Glomerular visceral epithelial cell (primary cell): ENCODE measurements at regions not wholly inside any gene's neighbourhood (a gene's known extent, or its start where the extent isn't known, plus 50 kb on each side); places are given as distances from the start of the nearest gene placed in this dataset.
"Not testable (repeated sequence)": the region's sequence is repeated elsewhere in the genome, so short reads cannot be mapped to it uniquely, and the experiment has no call there.

ENCODE experiments used
- DNase-seq: peaks from one replicate; pipeline ENCODE4 v3.0.0-alpha.2; 2016; ENCODE audit errors: extremely low spot score

DNA sequence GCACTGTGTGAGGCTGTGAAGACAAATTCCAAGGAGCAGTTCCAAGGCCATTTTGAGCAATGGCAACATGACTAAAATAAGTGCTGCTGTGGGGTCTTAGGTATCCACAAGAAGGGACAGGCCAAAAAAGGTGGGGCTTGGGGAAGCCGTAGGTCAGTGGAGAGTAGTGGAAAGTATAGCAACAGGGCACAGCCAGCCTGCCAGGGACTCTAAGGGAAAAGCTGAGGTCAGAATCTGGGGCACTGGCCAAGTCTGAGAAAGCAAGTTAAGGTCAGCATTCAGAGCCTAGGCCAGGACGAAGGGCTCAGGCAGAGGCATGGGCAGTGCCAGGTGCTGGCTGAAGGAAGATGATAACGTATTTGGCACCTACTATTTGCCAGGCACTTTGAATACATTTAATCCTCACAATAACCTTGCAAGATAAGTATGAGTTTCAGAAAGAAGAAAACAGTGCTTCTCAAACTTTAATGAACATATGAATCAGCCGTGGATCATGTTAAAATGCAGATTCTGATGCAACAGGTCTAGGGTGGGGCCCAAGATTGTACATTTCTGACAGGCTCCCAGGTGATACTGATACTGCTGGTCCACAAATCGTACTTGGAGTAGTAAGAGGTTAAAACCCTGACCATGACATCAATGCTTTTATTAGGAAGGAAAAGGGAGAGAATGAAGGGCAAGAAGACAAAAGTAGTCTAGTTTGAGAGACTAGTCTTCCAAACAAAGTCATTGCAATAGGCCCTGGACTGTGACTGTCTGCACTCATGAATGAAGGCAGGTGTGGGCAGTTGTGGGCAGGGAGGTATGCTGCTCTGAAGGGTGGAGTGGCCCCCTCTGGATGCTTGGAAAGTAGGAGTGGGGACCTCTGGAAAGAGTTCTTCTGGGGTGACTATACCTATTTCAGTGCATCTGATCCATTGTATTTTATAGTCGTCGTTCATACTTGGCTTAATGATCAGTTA lies 106.3 kb upstream of the ANKRD28 start:
- DNase-seq = no peak

DNA sequence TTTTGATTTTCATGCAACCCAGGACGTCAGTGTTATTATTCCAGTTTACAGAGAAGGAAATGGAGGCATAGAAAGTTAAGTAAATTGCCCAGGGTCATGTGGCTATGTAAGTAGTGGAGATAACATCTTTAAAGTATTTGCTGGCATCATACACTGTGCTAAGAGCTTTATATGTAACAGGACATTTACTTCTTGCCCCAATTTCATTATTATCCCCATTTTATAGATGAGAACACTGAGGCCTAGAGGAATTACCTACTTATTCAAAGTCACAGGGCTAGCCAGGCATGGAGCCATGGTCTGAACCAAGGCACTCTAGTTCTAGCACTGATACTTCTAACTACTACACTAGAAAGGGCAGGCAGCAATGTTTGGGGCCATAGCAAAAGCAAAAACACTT lies 107.3 kb upstream of the ANKRD28 start:
- DNase-seq = no peak

DNA sequence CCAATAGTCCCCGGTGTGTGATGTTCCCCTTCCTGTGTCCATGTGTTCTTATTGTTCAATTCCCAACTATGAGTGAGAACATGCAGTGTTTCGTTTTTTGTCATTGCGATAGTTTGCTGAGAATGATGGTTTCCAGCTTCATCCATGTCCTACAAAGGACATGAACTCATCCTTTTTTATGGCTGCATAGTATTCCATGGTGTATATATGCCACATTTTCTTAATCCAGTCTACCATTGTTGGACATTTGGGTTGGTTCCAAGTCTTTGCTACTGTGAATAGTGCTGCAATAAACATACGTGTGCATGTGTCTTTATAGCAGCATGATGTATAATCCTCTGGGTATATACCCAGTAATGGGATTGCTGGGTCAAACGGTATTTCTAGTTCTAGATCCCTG lies 109.6 kb upstream of the ANKRD28 start:
- not testable (repeated sequence) for DNase-seq

DNA sequence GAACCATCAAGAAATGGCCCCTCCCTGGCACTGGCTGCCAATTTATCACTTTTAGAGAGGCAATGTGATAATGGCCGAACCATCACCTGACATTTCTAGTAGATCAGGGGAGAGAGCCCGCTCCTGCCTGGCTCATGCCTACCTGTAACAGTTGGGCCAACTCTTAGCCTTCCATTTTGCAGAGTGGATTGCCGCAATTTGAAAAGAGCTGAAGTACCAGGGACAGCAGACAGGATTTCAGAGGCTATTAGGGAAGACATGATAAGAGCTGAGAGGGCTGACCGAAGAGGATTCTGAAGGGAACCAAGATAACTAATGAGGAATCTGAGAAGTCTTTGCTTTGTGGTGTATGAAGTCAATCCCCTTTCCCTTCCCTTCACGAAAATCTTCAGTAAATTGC lies 121.2 kb upstream of the ANKRD28 start:
- no peak for DNase-seq

DNA sequence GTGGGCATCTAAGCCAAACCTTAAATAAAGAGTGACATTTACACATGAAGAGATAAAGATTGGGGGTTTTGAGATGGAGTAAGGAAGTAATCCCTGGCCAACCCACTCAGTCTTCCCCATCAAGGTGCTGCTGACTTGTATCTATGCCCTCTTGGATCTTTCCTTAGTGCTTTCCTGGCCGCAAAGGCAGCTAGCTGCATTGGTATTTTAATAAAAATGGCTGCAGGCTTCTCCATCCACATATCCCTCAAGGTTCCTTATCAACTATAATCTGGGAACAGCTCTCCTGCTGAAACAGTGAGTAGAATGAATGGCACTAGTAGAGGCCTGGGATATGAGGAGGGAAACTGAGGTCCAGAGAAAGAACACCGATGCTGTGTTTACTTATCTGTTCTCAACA lies 122.2 kb upstream of the ANKRD28 start:
- no peak for DNase-seq

DNA sequence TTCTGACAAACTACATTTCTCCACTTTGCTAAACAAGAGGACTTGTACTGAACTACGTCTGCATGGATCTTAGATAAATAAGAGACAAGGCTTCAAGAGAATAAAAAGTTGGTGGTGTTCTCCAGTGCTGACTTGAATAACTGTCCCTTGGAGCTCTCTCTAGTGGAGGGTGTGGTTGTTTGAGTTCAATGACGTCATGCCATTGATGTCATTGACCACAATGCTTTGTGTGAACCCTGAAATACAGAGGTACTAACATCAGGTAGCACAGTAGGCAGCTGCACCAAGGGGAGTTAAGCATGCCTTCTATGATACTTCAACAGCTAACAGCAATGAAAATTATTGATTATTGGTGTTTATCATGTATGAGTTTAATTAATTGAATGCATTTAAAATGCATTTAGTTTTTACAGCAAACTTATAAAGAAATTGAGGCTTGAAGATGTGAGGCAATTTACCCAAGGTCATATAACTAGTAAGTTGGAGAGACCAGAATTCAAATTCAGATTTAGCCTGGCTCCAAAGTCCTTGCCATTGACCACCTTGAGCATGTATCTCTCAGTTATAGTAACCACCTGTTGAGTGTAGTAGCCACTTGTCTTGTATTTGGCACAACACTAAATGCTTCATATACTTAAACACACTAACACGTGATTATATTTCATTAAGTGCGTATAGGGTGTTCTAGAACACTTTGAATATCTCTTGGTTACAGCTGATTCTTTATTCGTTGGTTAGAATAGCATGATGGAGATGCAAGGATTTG lies 126.0 kb upstream of the ANKRD28 start:
- no peak for DNase-seq

DNA sequence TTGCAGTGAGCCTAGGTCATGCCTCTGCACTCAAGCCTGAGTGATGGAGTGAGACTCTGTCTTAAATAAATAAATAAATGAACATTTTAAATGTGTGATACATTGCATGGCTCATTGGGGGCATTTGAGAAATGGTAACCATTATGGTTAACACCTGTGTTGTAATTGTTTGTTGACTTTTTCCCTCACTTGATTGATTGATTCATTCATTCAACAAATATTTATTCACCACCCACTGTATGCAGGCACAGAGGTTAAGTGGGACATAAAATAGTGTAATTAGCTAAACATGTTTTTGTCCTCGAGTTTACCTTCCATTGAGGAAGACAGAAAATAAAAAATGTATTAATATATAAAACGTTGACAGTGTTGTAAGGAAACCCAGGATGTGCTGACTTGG lies 127.1 kb upstream of the ANKRD28 start:
- DNase-seq = no peak

DNA sequence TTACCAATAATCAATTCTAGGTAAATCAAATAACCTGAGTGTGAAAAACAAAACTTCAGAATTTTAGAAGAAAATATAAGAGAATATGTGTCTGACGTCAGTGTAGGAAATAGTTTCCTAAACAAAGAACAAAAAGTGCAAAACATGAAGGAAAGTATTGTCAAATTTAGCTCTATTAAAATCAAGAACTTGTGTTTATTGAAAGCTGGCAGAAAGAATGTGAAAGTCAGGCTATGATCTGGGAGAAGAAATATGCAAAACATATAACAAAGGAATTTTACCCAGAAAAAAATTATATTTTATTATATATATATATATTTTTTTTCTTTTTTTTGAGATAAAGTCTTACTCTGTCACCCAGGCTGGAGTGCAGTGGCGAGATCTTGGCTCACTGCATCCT lies 129.1 kb upstream of the ANKRD28 start:
- no peak for DNase-seq

DNA sequence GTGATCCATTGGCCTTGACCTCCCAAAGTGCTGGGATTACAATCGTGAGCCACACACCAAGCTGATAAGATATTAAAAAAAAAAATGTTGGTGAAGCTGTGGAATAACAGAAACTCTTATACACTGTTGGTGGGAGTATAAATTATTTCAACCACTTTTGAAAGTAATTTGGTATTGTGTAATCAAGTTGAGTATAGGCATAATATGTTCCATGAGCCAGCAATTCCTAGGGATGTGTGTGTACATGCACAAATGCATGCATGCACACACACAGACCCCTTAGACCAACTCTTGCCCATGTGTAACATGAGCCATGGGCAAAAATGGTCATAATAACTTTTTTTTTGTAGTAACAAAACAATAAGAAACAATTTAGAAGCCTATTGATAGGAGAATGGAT lies 130.2 kb upstream of the ANKRD28 start:
- DNase-seq = no peak

DNA sequence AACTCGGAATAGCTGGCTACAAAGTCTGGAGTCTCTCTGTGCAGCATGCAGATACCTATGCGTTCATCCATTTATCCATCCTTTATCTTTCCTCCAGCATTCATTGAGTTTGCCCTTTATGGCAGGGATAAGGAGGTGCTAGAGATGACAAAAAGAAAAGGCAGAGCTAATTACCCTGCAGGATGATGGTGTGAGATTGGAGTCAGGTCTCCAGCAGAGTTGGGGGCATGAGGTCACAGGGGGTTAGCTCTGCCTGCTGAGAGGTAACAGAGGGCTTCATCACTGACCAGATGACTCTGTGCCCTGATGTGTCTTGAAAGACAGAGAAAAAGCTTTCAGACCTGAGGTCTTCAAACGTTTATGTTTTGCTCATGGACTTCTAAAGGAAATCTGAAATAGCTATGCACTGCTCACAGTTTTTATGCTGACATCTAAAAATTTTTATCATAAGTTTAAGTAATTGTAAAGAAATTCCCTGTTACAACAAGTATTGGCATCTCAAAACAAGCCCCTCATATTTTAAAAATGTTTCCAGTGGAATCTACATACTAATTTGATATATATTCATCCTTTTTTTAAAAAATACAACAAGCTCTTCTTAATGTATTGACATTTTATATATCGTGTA lies 132.3 kb upstream of the ANKRD28 start:
- DNase-seq = no peak

DNA sequence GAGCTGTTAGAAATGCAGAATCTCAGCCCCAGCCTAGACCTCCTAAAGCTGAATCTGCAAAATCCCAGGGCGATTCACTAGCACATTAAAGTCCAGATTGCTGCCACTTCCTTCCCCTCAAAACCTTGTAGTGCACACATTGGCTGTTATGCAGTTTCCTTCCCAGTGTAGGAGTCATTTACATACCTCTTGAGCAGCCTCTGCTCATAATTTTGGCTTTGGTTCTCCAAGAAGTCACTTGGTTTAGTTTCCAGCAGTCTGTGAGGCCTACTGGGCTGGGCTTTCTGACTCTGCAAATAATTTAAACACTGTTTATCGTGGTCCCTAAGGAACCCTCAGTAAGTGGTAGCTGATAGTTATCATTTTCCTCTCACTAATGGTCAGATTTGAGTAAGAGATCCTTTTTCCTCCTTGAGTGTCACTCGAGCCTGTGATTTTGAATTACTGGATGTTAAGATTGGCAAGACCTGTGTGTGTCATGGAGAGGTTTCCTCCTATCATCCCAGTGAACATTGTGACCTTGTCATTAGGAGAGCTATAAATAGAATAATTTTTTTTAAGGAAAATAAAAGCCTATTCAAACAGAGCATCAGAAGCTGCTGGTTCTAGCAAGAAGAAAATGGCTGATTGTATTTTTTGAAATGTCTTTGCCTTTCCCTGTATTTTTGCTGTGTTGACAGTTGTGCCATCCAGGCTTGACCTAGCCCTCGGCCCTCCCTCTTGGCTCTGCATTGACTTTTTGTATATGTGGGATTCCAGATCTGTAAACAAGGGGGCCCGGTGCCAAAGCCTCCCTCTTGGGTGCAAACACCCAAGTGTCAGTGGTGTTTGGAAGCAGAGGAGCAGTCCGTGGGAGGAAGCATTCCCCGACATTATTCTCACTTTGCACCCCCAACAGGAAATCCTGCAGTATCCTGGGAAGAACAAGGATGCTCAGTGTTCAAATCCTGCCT lies 134.8 kb upstream of the ANKRD28 start:
- DNase-seq = no peak

DNA sequence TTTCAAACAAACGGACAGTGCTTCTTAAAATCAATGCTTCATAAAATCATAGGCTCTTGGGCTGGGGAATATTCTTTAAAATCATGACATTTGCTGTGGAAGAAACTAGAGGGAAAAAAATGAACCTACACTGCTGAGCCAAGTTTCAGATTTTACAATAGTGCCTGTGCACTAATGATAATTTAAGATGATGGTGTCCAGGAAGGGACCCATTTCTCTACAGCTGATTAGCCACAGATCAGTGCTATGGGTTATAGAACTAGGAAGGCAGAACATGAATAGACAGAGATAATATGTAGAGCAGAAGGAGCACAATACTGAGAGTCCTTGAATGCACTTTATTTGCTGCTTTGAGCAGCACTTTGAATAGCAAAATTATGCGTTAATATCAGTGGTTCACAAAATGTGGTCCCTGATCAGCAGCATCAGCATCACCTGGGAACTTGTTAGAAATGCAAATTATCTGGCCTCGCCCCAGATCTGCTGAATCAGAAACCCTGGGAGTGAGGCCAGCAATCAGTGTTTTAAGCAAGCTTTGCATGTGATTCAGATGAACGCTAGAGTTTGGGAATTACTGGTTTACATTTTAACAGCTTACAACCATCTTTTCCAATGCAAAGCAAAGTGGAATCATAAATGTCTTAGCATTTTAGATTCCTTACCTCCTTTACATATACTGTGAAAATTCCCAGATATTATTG lies 135.8 kb upstream of the ANKRD28 start:
- DNase-seq = no peak

DNA sequence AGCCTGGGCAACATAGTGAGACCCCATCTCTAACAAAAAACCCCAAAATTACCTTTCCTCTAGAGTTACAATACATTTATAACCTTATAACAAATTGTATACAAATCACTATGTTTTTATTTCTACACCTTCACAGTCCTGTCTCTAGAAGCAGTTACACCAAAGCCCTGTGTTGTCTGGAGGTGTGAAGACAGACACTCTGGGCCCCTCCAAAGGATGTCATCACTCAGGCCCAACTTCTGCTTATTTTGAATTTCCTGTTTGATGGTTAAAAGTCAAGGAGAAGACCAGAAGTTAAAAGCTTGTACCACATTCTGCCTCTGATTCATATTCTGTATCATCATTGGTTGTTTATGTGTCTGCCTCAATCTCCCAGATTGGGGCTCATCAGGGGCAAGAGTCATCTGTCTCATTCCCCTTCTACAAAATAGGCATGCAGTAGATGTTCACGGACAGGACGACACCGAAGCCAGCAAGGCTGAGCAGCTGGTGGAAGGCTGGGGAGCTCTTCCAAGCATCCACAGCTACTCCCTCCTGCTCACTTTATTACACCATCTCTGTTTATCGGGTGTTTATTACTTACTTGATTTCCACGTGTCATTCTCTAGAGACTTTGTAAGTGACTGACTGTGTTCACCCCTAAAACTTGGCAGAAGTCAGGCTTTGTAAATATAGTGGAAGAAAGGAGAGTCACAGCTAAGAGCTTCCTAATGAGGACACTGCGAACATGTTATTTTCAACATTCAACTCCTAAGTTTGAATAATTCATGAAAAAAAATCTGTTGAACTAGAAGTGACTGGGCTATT lies 136.8 kb upstream of the ANKRD28 start:
- DNase-seq = no peak

DNA sequence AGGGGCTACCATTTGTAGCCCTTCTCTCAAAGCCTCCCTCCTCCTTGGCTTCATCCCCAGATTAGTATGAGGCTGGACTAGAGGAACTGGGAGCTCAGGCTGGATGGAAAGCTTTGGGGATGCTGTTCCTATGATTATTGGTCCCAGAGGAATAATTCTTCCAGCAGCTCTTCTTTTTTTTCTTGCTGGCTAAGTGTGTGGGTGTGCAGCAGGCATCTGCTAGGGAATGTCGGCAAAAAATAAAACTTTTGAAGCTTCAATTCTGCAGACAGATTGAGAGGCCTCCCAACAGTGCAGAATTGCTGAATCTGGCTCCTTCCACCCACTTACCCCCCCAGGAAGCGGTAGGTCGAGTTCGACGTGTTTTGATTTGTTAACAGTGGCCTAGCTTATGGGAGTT lies 138.5 kb upstream of the ANKRD28 start:
- DNase-seq = no peak

DNA sequence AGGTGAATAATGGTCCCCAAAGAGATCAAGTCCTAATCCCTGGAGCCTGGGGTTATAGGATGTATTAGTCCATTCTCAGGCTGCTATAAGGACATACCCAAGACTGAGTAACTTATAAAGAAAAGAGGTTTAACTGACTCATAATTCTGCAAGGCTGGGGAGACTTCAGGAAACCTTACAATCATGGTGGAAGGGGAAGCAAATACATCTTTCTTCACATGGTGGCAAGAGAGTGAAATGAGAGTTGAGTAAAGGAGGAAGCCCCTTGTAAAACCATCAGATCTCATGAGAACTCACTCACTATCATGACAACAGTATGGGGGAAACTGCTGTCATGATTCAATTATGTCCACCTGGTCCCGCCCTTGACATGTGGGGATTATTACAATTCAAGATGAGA lies 142.9 kb upstream of the ANKRD28 start:
- no peak for DNase-seq

DNA sequence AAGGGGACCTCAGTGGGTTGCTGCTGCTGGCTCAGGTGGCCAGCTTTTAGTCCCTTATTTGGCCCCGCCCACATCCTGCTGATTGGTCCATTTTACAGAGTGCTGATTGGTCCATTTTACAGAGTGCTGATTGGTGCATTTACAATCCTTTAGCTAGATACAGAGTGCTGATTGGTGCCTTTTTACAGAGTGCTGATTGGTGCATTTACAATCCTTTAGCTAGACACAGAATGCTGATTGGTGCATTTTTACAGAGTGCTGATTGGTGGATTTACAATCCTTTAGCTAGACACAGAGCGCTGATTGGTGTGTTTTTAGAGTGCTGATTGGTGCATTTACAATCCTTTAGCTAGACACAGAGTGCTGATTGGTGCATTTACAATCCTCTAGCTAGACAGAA lies 143.7 kb upstream of the ANKRD28 start:
- DNase-seq = not testable (repeated sequence)

DNA sequence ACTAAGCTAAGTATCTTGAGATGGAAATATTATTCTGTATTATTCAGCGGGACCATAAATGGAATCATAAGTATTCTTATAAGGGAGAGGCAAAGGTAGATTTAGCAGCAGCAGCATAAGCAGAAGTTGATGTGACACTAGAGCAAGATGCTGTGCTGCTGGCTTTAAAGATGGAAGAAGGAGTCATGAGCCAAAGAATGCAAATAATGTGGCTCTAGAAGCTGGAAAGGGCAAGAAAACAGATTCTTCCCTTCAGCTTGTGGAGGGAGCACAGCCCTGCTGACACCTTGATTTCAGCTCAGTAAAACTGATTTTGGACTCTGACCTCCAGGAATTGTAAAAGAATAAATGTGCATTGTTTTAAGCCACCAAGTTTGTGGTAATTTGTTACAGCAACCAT lies 144.2 kb upstream of the ANKRD28 start:
- no peak for DNase-seq

DNA sequence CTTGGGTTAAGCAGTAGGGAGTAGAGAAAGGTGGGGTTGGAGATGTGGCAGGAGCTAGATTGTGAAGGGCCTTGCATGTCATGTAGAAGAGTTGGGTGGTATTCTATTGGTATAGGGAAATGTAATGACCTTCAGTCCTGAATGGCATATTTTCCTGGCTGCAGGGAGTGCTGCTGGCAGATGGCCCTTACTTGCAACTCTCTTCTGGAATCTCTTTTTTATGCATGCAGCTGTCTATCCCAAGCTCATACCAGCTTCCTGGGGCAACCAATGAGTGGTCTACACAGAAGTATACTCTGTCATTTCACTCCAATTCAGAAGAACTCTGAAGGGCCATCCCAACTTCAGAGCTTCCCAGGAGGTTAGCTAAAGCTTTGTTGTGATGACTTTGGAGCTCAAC lies 144.7 kb upstream of the ANKRD28 start:
- DNase-seq = no peak

DNA sequence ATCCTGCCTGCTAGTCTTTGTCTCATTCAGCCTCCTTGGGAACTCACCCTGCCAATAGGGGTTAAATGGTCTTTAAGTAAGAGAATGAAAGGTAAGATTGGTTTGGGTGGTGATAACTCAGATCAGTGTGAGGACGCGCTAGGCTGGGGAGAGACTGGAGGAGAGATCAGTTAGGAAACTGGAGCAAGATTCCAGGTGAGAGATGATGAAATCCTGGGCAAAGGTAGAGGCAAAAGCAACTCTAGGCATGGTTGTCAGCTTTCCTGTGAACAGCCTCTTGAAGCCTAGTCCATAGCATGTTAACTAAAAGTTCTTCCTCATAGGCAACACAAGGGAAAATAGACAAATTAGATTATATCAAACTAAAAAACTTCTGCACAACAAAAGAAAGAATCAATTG lies 145.2 kb upstream of the ANKRD28 start:
- no peak for DNase-seq

DNA sequence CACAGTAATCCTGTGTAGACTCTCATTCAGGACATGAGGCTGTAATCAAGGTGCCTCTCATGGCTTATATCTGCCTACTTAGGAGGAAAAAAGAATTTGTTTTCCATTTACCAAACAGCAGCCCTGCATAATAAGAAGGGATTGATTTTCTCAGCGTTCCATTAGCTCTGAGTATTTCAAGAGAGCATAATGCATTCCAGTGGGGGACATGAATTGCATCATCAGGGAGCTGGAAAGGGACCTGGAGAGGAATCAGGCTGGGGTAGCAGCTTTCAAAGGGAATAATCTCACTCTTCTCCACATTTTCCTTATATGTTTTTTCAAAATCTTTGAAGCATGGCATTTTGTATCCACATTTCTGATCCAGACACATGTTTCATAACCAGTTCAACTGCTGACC lies 150.6 kb upstream of the ANKRD28 start:
- DNase-seq = no peak
